HG03108 (cell line): ENCODE measurements at regions not wholly inside any gene's neighbourhood (a gene's known extent, or its start where the extent isn't known, plus 50 kb on each side); places are given as distances from the start of the nearest gene placed in this dataset.

Experiments used
- ATAC-seq: cut with Tn5 transposase; IDR thresholded peaks from one replicate; pipeline ENCODE4 v1.9.1; 2021; ENCODE audit warnings: moderate library complexity; ENCODE audit not compliant: unreplicated experiment

DNA sequence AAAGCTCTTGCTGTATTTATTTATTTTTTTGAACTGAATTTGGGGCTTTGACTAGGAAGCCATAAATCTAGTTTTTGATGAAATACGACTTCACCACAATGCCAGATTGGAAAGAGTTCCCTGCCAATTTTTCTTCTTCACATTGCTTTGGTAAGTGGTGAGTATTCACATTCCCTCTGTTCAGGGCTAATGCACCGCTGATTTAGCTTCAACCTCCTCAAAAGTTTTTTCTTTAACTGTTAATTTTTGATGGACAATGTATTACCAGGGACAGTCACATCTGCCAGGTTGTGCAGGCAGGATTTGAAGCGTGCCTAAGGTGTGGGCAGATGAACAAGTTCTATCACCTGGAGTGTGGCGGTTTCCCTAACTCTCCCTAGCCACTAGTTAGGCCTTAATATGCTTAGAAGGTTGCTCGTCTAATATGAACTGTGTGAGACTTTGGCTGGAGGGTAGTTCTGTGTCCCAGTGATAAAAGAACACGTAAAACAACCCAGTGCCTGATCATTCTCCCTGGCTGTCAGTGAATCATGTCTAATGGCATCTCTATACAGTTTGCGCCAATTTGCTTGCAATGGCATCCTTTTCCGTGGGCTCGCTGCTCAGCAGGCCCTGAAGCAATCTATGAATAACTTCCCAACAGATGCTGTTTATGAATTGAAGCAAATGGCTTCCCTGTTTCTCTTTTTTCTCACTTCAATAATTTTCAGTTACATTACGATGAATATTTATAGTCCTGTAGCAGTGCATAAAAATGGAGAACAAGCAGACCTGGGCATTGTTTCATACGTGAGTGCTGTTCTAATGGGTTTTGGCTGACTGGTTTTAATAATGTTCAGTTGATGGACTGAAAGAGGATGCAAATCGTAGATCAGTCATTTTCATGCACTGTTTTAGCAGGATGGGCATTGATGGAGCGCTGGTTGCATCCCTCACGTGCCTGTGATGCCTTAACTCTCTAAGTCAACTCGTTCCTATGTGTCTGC is 243.2 kb upstream of the SUCLG2 start:
- ATAC-seq: no peak

DNA sequence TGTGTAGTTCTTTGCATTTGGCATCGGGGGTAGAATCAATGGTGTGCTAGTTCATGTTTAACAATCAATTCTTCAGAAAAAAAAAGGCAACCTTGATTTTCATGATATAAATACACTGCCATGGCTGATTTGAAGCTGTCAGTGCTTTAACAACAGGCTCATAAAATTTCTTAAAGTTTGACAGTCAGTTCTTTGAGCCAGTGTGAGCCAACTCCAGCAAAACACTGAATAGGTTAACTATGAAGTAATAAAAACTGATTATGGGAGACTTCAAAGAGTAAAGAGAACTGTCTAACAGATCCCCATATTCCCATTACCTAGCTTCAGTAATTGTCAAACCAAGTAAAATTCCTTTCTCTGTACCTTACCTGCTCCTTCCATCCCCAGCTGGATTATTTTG is 241.7 kb upstream of the SUCLG2 start:
- ATAC-seq: no peak

DNA sequence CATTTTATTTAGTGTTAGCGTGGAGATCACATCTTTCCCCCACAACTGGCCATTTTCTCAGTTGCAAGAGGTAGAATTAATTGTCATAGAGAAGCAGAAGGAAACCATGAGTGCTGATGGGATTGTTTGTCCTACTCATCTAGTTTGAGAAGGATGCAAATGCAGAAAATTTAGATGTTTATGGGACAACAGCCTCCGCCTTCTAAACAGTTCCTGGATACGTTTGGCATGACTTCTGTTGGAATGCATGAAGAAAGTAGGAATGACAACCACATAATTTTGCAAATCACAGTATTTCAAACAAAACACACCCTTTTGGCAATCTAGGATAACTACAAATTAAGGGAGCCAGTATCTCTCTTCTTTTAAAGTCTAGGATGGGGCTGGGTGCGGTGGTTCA is 240.1 kb upstream of the SUCLG2 start:
- no peak for ATAC-seq

DNA sequence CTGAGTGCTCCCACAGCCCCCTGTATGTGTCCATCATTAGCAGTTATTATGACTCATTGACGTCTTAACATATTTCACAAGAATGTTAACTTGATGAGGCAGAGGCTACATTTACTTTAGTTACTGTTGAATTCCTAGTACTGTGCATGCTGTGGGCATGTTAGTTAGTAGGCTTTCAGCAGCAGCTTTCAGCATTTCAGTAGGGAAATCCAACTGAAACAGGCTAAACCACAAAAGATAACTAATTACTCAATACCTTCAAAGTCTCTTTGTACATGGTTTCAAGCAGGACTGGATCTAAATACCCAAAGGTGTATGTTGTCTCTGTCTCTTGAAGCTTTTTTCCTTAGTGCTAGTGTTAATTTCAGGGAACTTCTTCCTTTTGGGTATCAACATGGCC is 229.9 kb upstream of the SUCLG2 start:
- no peak for ATAC-seq

DNA sequence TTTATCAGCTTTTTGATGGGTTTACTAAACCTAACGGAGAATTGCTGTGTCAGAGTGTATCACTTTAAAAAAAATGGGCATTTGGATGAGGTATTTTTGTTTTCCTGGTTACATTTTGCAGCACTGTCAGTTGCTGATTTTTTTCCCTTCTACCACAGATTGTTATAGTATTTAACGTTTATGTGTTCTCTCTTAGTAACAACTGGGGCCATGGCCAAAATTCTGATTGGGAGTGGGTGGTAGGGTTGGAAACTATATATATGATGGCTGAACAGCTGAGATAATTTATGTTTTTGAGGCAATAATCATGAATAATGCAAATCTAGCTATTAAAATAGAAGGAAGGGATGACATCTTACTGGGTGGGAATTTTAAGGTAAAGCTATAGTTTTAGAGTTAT is 229.4 kb upstream of the SUCLG2 start:
- ATAC-seq: no peak

DNA sequence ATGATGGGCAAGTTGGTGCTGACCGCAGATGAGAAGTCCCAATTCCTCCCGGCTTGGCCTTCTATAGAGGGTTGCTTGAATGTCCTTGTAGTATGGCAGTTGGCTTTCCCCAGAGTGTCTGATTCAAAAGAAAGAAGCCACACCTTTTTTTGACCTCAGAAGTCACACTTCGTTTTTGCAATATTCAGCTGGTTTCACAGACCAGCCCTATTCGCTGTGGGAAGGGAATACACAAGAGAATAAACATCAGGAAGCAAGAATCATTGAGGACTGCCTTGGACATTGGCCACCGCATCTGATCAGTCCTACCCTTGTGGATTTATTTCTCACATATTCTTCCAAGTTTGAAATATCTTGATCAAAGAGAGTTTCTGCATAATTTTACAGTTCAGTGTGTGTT is 228.6 kb upstream of the SUCLG2 start:
- no peak for ATAC-seq

DNA sequence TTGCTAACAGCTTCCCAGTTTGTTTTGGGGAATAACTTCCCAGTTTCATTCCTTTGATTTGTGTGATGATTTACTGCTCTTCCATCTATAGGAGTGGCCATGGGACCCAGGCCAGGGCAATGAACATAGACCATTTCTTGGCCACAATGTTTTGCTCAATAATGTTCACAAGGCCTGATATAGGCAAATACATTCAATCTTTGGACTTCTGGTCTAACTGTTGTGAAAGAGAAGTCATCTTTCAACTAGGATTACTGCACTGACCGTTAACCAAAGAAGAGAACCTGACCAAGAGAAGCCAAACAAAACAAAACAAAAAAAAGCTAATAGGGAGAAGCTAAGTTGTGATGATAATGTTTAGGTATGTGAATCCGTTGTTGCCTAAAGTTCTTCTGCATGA is 221.8 kb upstream of the SUCLG2 start:
- ATAC-seq: no peak

DNA sequence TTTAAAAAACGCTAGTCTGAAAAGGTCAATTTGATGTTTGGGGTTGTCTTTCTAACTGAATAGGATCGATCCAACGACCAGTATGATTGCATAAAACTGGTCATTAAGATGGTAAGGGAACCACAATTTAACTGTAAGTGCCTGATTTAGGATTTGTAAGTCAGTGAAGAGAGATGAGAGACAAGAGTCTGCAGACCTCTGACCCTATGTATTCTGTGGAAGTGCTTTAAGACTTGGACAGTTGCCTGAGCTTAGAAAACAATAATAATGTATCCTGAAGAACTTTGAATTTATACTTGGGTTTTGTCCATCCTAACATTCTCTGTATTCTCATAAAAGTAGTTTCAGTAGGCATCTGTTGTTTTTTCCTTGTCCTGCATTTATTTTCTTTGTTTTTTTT is 221.4 kb upstream of the SUCLG2 start:
- no peak for ATAC-seq

DNA sequence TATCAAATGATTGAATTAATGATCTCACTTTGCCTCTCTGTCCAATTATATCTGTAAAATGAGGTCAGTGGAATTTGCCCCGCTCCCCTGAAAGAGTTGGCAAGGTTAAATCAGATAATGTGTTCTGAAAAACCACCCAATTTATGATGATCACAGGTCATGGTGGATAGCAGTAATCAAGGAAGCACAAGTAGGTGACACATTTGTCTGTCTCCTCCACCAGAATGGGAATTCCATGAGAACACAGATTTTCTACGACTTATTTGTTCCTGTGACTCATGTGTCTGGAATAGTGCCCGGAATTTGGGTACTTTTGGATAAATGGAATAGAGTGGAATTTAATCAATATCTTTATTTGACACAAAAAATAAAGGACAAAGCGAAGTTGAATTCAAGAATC is 220.9 kb upstream of the SUCLG2 start:
- ATAC-seq: no peak

DNA sequence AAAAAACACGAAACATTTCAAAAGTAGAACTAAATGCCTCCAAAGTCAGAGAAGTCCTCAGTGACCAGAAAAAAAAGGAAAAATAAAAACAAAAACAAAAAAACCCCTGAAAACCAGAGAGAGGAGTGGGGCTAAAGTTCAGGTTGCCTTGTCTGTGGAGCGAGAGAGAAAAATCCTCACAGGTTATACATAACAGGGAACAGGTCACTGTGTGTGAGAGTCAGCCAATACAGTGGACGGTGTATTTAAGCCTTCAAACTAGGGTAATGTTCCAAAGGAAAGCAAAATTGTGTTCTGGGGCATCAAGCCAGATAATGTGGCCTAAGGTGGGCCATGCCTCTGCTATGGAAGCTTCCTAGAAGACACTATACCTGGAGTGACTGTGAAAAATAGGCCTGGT is 216.1 kb upstream of the SUCLG2 start:
- ATAC-seq: no peak

DNA sequence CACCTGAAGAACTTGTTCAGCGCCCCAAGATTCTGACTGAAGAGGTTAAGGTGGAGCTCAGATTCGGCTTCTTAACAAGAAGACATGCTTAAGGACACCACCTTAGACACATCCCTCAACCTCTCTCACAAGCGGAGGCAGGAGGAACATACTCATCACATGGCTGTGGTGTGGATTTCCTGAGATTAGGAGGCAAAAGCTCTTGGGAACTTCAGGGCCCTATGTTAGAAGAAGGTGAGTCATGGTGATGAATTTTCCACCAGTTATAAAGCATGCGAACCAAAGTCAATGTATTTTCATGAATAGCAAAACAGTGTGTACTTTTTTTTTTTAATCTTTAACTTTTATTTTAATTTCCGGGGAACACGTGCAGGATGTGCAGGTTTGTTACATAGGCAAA is 212.2 kb upstream of the SUCLG2 start:
- ATAC-seq: no peak

DNA sequence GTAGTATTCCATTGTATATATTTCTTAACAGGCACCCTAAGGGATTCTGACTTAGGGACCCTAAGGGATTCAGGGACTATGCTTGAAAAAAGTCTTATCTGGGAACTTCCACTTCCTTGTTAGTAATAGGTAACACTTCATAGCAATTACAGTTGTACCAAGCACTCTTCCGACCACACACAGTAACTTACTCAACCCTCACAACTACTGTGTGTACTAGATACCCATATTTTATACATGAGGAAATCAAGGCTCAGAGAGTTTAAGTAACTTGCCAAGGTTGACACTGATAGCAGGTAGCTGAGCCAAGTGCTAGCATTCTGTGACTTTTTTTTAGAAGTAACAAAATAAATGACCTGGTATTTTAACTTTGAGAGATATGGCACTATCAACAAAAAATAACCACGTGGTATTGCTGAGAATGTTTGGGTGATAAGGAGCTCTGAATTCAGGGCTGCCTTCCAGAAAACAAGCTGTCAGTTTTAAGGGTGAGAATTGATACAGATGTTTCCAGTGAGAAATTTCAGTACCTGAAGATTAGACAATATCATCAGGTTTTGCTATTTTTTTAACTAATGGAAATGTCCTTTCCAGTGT is 210.3 kb upstream of the SUCLG2 start:
- no peak for ATAC-seq

DNA sequence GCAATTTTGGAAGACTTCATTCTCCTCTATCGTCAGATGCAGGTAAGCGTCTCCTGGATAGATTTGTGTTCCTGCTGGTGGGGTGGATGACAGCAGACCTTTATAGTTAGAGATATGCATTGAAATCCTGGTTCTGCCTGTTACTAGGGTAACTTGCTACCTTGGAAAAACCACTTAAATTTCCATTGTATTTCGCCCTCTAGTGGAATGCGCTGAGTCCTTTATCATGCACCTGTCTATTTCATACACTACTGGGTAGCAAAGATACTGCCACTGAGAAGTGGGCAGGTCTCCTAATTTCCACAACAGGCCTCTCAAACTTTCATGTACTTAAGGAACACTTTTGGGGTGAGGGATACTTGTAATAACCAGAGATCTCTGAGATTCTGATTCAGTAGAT is 209.5 kb upstream of the SUCLG2 start:
- no peak for ATAC-seq

DNA sequence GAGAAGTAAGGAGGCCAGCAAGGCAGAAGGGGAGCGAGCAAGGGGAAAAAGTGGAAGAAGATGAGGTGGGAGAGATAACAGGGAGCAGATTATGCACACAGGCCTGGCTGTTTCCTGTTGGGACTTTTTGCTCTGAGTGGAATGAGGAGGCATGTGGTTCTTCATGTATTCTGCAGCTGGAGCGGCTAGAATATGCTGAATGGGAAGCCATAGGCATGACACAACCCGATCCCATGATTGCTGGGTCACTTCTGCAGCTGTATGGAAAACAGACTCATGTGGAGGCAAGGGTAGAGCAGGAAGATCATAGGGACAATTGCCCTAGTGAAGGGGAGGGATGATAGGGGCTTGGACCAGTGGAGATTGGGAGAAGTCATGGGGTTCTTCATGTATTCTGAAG is 206.0 kb upstream of the SUCLG2 start:
- no peak for ATAC-seq

DNA sequence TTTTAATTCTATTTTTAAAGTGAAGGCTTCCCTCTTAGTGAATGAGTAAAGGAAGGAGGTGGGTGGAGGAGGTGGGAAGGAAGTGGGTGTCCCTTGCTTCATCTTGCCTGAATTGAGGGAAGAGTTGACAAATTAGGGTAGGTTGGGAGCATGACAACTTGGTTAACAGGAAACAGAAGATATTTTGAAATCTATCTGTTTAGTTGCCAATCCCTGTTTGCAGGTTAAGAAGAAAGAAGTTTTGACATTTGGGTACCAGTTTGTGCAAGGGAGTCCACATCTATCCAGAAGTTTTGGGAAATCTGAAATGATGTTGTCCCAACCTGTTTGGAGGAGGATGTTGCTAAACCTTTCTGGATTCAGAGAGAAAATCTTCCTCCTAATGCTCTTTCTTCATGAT is 204.1 kb upstream of the SUCLG2 start:
- no peak for ATAC-seq

DNA sequence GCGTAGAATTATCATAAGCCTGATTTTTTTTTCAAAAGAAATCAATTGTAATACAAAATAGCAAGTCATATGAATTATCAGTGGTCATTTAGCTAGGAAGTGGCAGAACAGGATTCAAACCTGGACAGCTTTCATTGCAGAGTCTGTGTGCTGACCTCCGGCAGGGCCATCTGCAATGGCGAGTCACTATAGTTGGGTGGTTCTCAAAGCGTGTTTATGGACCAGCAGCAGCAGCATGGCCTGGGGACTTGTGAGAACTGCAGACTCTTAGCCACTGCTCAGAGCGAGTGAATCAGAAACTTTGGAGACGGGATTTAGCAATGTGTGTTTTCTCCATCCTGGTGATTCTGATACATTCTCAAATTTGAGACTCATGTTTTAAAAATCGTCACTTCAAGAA is 202.3 kb upstream of the SUCLG2 start:
- ATAC-seq: no peak

DNA sequence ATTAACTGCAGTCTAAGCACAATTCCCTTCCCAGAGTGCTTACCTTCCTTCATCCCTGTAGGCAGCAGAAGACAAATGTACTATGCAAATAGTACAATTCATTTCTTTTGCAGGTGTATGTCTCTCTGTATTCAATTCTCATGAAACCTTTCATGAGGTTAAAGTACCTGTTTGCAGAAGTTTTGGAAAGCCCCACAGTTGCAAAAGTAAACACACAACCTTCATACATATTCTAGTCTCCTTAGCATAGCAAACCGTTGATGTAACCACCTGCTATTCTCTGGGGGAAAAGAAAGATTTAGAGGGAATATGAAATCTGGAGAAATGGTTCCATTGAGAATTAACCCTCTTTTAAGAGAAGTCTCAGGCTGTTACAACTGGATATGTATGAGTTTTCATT is 200.3 kb upstream of the SUCLG2 start:
- no peak for ATAC-seq

DNA sequence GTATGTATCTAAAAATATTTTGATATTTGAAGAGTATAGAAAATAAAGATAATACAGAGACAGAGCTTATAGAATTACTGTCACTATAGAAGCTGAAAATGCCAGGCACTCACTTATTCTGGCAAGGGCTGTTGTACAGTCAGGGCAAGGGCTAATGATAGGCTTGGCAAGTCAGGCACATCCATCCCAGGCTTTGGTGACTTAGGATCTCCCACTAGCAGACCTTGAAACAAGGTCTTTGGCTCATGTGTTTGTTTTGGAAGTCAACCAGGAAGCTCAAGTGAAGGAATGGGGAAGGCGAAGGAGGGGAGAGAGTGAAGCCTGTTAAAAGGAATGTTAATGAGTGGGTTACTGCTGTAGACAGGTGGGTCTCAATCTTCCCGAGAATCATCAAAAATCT is 199.1 kb upstream of the SUCLG2 start:
- ATAC-seq: no peak

DNA sequence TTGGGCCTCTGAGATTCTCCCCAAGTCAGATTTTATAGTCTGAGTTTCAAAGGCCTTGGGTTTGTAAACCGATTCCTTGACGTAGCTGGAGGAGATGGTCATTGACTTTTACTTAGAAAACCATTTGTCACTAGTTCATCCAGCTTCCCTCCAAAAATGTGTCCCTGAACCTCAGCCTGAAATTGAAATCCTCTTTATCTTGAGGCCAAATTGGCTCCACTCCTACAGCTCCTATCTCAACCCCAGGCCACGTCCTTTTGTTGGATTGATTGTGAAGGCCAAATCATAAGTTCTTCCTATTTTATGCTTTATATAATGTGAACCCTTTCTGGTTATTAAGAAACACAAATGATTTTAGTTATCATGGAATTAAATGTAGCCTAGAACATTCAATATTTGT is 193.9 kb upstream of the SUCLG2 start:
- ATAC-seq: no peak

DNA sequence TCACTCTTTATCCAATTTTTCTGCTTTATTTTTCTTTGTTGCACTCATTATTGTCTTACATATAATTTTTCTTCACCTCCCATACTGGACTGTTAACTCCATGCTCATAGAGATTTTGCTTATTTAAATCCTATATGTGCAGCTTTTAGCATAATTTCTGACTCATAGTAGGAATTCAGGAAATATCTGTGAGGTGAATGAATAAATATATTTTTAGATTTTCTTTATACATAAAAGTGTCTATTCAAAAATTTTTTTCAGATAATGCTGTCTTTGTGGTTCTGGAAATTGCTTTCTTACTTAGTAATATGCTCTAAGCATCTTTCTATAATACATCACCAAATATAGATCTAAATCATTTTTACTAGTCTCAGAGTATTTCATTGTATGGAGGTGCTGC is 191.8 kb upstream of the SUCLG2 start:
- no peak for ATAC-seq

DNA sequence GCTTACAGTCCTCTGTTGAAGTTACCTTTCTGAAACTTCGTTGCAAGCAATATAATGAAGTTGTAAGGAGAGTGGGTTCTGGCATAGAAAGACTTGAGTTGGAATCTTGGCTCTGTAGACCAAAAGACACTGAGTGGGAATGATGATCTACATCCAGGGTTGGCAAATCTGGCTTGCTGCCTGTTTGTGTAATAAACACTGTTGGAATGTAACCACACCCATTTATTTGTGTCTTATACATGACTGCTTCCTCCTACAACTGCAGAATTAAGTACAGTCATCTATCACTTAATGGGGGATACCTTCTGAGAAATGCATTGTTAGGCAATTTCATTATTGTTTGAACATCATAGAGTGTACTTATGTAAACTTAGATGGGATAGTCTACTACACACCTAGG is 178.4 kb upstream of the SUCLG2 start:
- no peak for ATAC-seq

DNA sequence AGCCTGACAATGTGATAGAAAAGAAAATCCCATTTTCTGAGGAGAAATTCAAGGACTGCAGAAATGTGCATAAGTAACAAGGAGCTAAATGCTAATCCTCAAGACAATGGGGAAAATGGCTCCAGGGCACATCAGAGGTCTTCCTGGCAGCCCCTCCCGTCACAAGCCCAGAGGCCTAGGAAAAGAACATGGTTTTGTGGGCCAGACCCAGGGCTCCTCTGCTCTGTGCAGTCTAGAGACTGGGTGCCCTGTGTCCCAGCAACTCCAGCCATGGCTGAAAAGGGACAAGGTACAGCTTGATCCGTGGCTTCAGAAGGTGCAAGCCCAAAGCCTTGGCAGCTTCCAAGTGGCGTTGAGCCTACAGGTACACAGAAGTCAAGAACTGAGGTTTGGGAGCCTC is 176.8 kb upstream of the SUCLG2 start:
- ATAC-seq: no peak
